Transverse colon (tissue), 4 donors: ENCODE measurements at regions not wholly inside any gene's neighbourhood (a gene's known extent, or its start where the extent isn't known, plus 50 kb on each side); places are given as distances from the start of the nearest gene placed in this dataset.

Source experiments
- POLR2AphosphoS5 ChIP-seq, 3 donors: sonication (generic); formaldehyde crosslinking; IDR thresholded peaks; one replicate each; pipeline ENCODE4 v1.6.1; 2016; ENCODE audit warnings: antibody characterized with exemption in 3 of 3
- TF ChIP-seq, protein P1 (sequence below), 5 experiments: fragments of 200-600 bp in 3 of 5; fragments of 450-650 bp in 2 of 5; sonication (generic) in 3 of 5; IDR thresholded peaks; 1 replicate in 2 of 5; 2 replicates in 3 of 5; pipeline ENCODE4 v1.5.1; 2016 to 2017; ENCODE audit warnings: antibody characterized with exemption in 5 of 5, inconsistent platforms in 3 of 5, mild to moderate bottlenecking in 2 of 5, moderate library complexity in 1 of 5

- TF ChIP-seq, protein P1, sequence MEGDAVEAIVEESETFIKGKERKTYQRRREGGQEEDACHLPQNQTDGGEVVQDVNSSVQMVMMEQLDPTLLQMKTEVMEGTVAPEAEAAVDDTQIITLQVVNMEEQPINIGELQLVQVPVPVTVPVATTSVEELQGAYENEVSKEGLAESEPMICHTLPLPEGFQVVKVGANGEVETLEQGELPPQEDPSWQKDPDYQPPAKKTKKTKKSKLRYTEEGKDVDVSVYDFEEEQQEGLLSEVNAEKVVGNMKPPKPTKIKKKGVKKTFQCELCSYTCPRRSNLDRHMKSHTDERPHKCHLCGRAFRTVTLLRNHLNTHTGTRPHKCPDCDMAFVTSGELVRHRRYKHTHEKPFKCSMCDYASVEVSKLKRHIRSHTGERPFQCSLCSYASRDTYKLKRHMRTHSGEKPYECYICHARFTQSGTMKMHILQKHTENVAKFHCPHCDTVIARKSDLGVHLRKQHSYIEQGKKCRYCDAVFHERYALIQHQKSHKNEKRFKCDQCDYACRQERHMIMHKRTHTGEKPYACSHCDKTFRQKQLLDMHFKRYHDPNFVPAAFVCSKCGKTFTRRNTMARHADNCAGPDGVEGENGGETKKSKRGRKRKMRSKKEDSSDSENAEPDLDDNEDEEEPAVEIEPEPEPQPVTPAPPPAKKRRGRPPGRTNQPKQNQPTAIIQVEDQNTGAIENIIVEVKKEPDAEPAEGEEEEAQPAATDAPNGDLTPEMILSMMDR (IDR thresholded peaks at IDR 0.05): no peak
- TF ChIP-seq POLR2AphosphoS5 (IDR thresholded peaks at IDR 0.05): no peak
Observed at GRCh38 chr10:128879030-128879429, 588.0 kb upstream of the MGMT start.
